ENCODE measurements at regions not wholly inside any gene's neighbourhood (a gene's known extent, or its start where the extent isn't known, plus 50 kb on each side); places are given as distances from the start of the nearest gene placed in this dataset.
"Not testable (repeated sequence)": the region's sequence is repeated elsewhere in the genome, so short reads cannot be mapped to it uniquely, and the experiment has no call there.

- no peak overlapping the region for H3K4me3 Mint-ChIP-seq
- no peaks in the 10 kb centered on the region for H3K4me1 Mint-ChIP-seq
- no peak for DNase-seq
- no peaks in the 10 kb centered on the region for H3K36me3 Mint-ChIP-seq
- H3K27me3 Mint-ChIP-seq (ENCODE audit: low read depth in 3 of 3) = peaks cover 0 to 6% (median 0%) of the 10 kb centered on the region in 3 donors
- no peak overlapping the region for H3K27ac Mint-ChIP-seq
- H3K9me3 Mint-ChIP-seq = peaks cover 12 to 22% (median 17%) of the 10 kb centered on the region in 6 donors
These were observed 162.5 kb downstream of the ALDH8A1 start for GRCh38 chr6:134787261-134787877.

GRCh38 chr6:134784336-134784735 is 165.6 kb downstream of the ALDH8A1 start:
- no peak overlapping the region for H3K4me3 Mint-ChIP-seq
- peaks cover 0 to 5% (median 0%) of the 10 kb centered on the region in 6 donors for H3K9me3 Mint-ChIP-seq
- no peak overlapping the region for H3K27ac Mint-ChIP-seq
- H3K4me1 Mint-ChIP-seq = no peaks in the 10 kb centered on the region
- H3K27me3 Mint-ChIP-seq (ENCODE audit: low read depth in 3 of 3) = peaks cover 0 to 2% (median 1%) of the 10 kb centered on the region in 3 donors
- no peak for DNase-seq
- peaks cover 0 to 4% (median 0%) of the 10 kb centered on the region in 3 donors for H3K36me3 Mint-ChIP-seq

GRCh38 chr6:134778431-134778830 is 171.5 kb downstream of the ALDH8A1 start:
- no peak overlapping the region for H3K27ac Mint-ChIP-seq
- H3K36me3 Mint-ChIP-seq = peaks cover 0 to 4% (median 0%) of the 10 kb centered on the region in 3 donors
- no peaks in the 10 kb centered on the region for H3K4me1 Mint-ChIP-seq
- no peak overlapping the region for H3K4me3 Mint-ChIP-seq
- peaks cover 0 to 5% (median 0%) of the 10 kb centered on the region in 6 donors for H3K9me3 Mint-ChIP-seq
- H3K27me3 Mint-ChIP-seq (ENCODE audit: low read depth in 3 of 3) = peaks cover 1 to 8% (median 3%) of the 10 kb centered on the region in 3 donors
- DNase-seq = no peak

GRCh38 chr6:134774201-134774638 is 175.7 kb downstream of the ALDH8A1 start:
- no peak overlapping the region for H3K4me3 Mint-ChIP-seq
- H3K27me3 Mint-ChIP-seq (ENCODE audit: low read depth in 3 of 3) = peaks cover 0 to 4% (median 3%) of the 10 kb centered on the region in 3 donors

GRCh38 chr6:134772671-134773360 is 177.1 kb downstream of the ALDH8A1 start:
- no peak for DNase-seq
- no peaks in the 10 kb centered on the region for H3K36me3 Mint-ChIP-seq
- H3K27me3 Mint-ChIP-seq (ENCODE audit: low read depth in 3 of 3) = peaks cover 0 to 4% (median 3%) of the 10 kb centered on the region in 3 donors
- no peaks in the 10 kb centered on the region for H3K4me1 Mint-ChIP-seq
- H3K4me3 Mint-ChIP-seq = no peak overlapping the region
- H3K27ac Mint-ChIP-seq = no peak overlapping the region
- H3K9me3 Mint-ChIP-seq = no peaks in the 10 kb centered on the region

More at GRCh38 chr6:134774201-134774638, 175.7 kb downstream of the ALDH8A1 start:
- Mint-ChIP-seq H3K27ac (no peak overlapping the region), H3K9me3 (no peaks in the 10 kb centered on the region), H3K36me3 (no peaks in the 10 kb centered on the region), H3K4me1 (no peaks in the 10 kb centered on the region)
- no peak for DNase-seq

GRCh38 chr6:134768931-134769330 is 181.0 kb downstream of the ALDH8A1 start:
- Mint-ChIP-seq H3K27me3 (ENCODE audit: low read depth in 3 of 3) (peaks cover 0 to 4% (median 1%) of the 10 kb centered on the region in 3 donors), H3K9me3 (peaks cover 0 to 1% (median 0%) of the 10 kb centered on the region in 6 donors), H3K36me3 (peaks cover 0 to 5% (median 0%) of the 10 kb centered on the region in 3 donors), H3K27ac (no peak overlapping the region), H3K4me1 (no peaks in the 10 kb centered on the region), H3K4me3 (no peak overlapping the region)
- DNase-seq = no peak

DNA sequence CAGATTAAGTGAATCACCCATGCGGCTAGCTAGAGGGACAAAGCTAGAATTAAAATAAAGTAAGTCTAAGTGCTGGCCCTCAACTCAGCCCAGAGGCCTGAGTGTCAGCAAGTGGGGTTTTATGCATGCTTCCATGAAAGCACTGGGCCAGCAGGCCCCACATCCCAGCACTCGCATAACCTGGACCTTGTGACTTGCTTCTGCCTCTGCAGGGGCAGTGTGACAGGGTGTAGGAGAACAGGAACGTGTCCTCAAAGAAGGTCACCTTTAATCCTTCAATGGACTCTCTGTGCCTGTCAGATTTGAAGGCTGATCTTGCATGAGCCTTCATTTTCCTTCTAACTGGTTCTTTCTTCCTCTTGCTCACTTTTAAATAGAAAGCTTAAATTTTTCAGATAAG is 183.4 kb downstream of the ALDH8A1 start:
- DNase-seq = no peak
- Mint-ChIP-seq H3K36me3 (peaks cover 0 to 5% (median 0%) of the 10 kb centered on the region in 3 donors), H3K9me3 (peaks cover 0 to 1% (median 0%) of the 10 kb centered on the region in 6 donors), H3K27ac (no peak overlapping the region), H3K4me1 (no peaks in the 10 kb centered on the region), H3K4me3 (no peak overlapping the region), H3K27me3 (ENCODE audit: low read depth in 3 of 3) (peaks cover 0 to 4% (median 1%) of the 10 kb centered on the region in 3 donors)

- peaks cover 0 to 5% (median 0%) of the 10 kb centered on the region in 3 donors for H3K36me3 Mint-ChIP-seq
- H3K27me3 Mint-ChIP-seq (ENCODE audit: low read depth in 3 of 3) = peaks cover 0 to 4% (median 1%) of the 10 kb centered on the region in 3 donors
- peaks cover 0 to 1% (median 0%) of the 10 kb centered on the region in 6 donors for H3K9me3 Mint-ChIP-seq
- no peak overlapping the region for H3K4me3 Mint-ChIP-seq
- H3K27ac Mint-ChIP-seq = no peak overlapping the region
- H3K4me1 Mint-ChIP-seq = no peaks in the 10 kb centered on the region
- DNase-seq = no peak
These were observed 185.2 kb downstream of the ALDH8A1 start for GRCh38 chr6:134764741-134765140.

GRCh38 chr6:134763575-134763974 is 186.3 kb downstream of the ALDH8A1 start:
- not testable (repeated sequence) for H3K36me3 Mint-ChIP-seq; DNase-seq; H3K4me1 Mint-ChIP-seq; H3K9me3 Mint-ChIP-seq; H3K27ac Mint-ChIP-seq; H3K4me3 Mint-ChIP-seq; H3K27me3 Mint-ChIP-seq (ENCODE audit: low read depth in 3 of 3)

GRCh38 chr6:134758621-134759020 is 191.3 kb downstream of the ALDH8A1 start:
- H3K9me3 Mint-ChIP-seq = no peaks in the 10 kb centered on the region
- no peak overlapping the region for H3K27ac Mint-ChIP-seq
- DNase-seq = no peak
- H3K27me3 Mint-ChIP-seq (ENCODE audit: low read depth in 3 of 3) = peaks cover 0 to 4% (median 2%) of the 10 kb centered on the region in 3 donors
- no peaks in the 10 kb centered on the region for H3K36me3 Mint-ChIP-seq
- no peak overlapping the region for H3K4me3 Mint-ChIP-seq
- no peaks in the 10 kb centered on the region for H3K4me1 Mint-ChIP-seq

DNA sequence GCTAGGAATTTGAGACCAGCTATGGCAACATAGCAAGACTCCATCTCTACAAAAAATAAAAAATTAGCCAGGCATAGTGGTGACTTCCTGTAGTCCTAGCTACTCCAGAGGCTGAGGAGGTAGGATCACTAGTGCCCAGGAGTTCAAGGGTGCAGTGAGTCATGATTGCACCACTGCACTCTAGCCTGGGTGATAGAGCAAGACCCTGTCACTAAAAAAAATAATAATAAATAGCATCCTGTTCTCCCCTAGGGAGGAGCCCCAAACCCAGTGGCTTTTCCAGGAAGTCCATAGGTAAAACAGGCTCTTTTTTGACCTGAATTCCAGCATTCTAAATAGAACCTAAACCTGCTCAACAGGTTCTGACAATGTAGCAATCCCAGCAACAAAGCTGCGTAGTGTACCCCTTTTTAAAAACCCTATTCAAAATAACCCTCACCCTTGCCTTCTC is 192.0 kb downstream of the ALDH8A1 start:
- DNase-seq = no peak
- Mint-ChIP-seq H3K4me3 (no peak overlapping the region), H3K27me3 (ENCODE audit: low read depth in 3 of 3) (peaks cover 0 to 4% (median 2%) of the 10 kb centered on the region in 3 donors), H3K36me3 (no peaks in the 10 kb centered on the region), H3K27ac (no peak overlapping the region), H3K9me3 (no peaks in the 10 kb centered on the region), H3K4me1 (no peaks in the 10 kb centered on the region)

- Mint-ChIP-seq H3K4me3 (no peak overlapping the region), H3K36me3 (no peaks in the 10 kb centered on the region), H3K9me3 (peaks cover 0 to 1% (median 0%) of the 10 kb centered on the region in 6 donors), H3K27me3 (ENCODE audit: low read depth in 3 of 3) (peaks cover 0 to 4% (median 2%) of the 10 kb centered on the region in 3 donors), H3K4me1 (no peaks in the 10 kb centered on the region), H3K27ac (no peak overlapping the region)
- no peak for DNase-seq
These were observed 193.4 kb downstream of the ALDH8A1 start for GRCh38 chr6:134756374-134757025.

GRCh38 chr6:134754013-134754690 is 195.7 kb downstream of the ALDH8A1 start:
- H3K27ac Mint-ChIP-seq = no peak overlapping the region
- no peak for DNase-seq
- no peak overlapping the region for H3K4me3 Mint-ChIP-seq
- H3K27me3 Mint-ChIP-seq (ENCODE audit: low read depth in 3 of 3) = peaks cover 0 to 4% (median 2%) of the 10 kb centered on the region in 3 donors
- peaks cover 0 to 1% (median 0%) of the 10 kb centered on the region in 6 donors for H3K9me3 Mint-ChIP-seq
- no peaks in the 10 kb centered on the region for H3K4me1 Mint-ChIP-seq
- no peaks in the 10 kb centered on the region for H3K36me3 Mint-ChIP-seq
